ENCODE measurements at regions not wholly inside any gene's neighbourhood (a gene's known extent, or its start where the extent isn't known, plus 50 kb on each side); places are given as distances from the start of the nearest gene placed in this dataset.

- no peak overlapping the region for H3K27ac ChIP-seq
- H3K36me3 ChIP-seq: no peaks in the 10 kb centered on the region
- H3K9me3 ChIP-seq: no peaks in the 10 kb centered on the region
- H3K4me3 ChIP-seq: no peak overlapping the region
- H3K4me1 ChIP-seq: no peaks in the 10 kb centered on the region
- TF ChIP-seq EP300 (IDR thresholded peaks at IDR 0.05) (no peak), POLR2AphosphoS5 (IDR thresholded peaks at IDR 0.05) (no peak), POLR2A (IDR thresholded peaks at IDR 0.05) (no peak), CTCF (IDR thresholded peaks at IDR 0.05) (no peak)
- no peak for ATAC-seq
- 53 to 84% methylated on average over 3 to 5 of the region's 5 CpGs for WGBS, 2 donors (ENCODE audit: low coverage in 1 of 2)
- no peaks in the 10 kb centered on the region for H3K27me3 ChIP-seq
Measured at GRCh38 chr2:16189029-16189835, 248.9 kb downstream of the MYCN start.

GRCh38 chr2:16188261-16188890, 248.0 kb downstream of the MYCN start:
- WGBS, 2 donors (ENCODE audit: low coverage in 1 of 2): 83 to 85% methylated on average over 2 to 3 of the region's 4 CpGs
- no peaks in the 10 kb centered on the region for H3K9me3 ChIP-seq
- no peak for ATAC-seq

GRCh38 chr2:16187482-16187817, 247.1 kb downstream of the MYCN start:
- WGBS, 2 donors (ENCODE audit: low coverage in 1 of 2): 94 to 100% methylated on average over 3 of the region's 3 CpGs
- no peak for ATAC-seq
- TF ChIP-seq POLR2A (IDR thresholded peaks at IDR 0.05): no peak
- no peak for TF ChIP-seq POLR2AphosphoS5 (IDR thresholded peaks at IDR 0.05)
- TF ChIP-seq EP300 (IDR thresholded peaks at IDR 0.05): no peak
- no peak for TF ChIP-seq CTCF (IDR thresholded peaks at IDR 0.05)
- H3K4me1 ChIP-seq: no peaks in the 10 kb centered on the region
- H3K27ac ChIP-seq: no peak overlapping the region
- H3K27me3 ChIP-seq: no peaks in the 10 kb centered on the region
- no peaks in the 10 kb centered on the region for H3K9me3 ChIP-seq
- H3K4me3 ChIP-seq: no peak overlapping the region
- no peaks in the 10 kb centered on the region for H3K36me3 ChIP-seq

More at GRCh38 chr2:16188261-16188890, 248.0 kb downstream of the MYCN start:
- no peaks in the 10 kb centered on the region for H3K4me1 ChIP-seq
- no peaks in the 10 kb centered on the region for H3K27me3 ChIP-seq
- no peak overlapping the region for H3K4me3 ChIP-seq
- TF ChIP-seq CTCF (IDR thresholded peaks at IDR 0.05): no peak
- H3K36me3 ChIP-seq: no peaks in the 10 kb centered on the region
- H3K27ac ChIP-seq: no peak overlapping the region

GRCh38 chr2:16186661-16187481, 246.5 kb downstream of the MYCN start:
- H3K4me3 ChIP-seq: no peak overlapping the region
- H3K9me3 ChIP-seq: no peaks in the 10 kb centered on the region
- ATAC-seq: no peak
- WGBS, 2 donors (ENCODE audit: low coverage in 1 of 2): 67 to 80% methylated on average over 2 to 6 of the region's 8 CpGs
- no peaks in the 10 kb centered on the region for H3K36me3 ChIP-seq
- H3K4me1 ChIP-seq: no peaks in the 10 kb centered on the region
- H3K27ac ChIP-seq: no peak overlapping the region
- H3K27me3 ChIP-seq: no peaks in the 10 kb centered on the region
- TF ChIP-seq POLR2A (IDR thresholded peaks at IDR 0.05) (no peak), CTCF (IDR thresholded peaks at IDR 0.05) (no peak), POLR2AphosphoS5 (IDR thresholded peaks at IDR 0.05) (no peak), EP300 (IDR thresholded peaks at IDR 0.05) (no peak)

Data from gastroesophageal sphincter (tissue), 4 donors.